ENCODE measurements at regions not wholly inside any gene's neighbourhood (a gene's known extent, or its start where the extent isn't known, plus 50 kb on each side); places are given as distances from the start of the nearest gene placed in this dataset.

DNA sequence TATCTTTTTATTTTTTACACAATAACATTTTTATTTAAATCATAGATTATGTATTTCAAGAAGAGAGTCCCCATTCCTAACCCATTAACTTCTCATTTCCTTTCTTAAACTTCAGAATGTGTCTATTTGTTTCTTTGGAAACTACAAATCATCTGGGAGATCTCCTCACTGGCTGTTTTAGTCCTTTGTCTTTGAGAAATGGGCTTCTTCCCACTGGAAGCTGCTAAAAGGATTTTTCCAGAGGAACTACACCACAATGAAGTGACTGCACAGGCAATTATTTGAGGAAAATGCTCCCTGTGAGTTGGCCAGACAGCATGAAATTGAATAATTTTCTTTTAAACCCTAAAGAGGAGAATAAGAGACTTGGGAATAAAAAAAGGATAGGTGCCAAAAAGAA, 119.1 kb downstream of the TENT5A start:
- TF ChIP-seq, protein P1, sequence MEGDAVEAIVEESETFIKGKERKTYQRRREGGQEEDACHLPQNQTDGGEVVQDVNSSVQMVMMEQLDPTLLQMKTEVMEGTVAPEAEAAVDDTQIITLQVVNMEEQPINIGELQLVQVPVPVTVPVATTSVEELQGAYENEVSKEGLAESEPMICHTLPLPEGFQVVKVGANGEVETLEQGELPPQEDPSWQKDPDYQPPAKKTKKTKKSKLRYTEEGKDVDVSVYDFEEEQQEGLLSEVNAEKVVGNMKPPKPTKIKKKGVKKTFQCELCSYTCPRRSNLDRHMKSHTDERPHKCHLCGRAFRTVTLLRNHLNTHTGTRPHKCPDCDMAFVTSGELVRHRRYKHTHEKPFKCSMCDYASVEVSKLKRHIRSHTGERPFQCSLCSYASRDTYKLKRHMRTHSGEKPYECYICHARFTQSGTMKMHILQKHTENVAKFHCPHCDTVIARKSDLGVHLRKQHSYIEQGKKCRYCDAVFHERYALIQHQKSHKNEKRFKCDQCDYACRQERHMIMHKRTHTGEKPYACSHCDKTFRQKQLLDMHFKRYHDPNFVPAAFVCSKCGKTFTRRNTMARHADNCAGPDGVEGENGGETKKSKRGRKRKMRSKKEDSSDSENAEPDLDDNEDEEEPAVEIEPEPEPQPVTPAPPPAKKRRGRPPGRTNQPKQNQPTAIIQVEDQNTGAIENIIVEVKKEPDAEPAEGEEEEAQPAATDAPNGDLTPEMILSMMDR (IDR thresholded peaks at IDR 0.05), result no peak
- TF ChIP-seq POLR2A (IDR thresholded peaks at IDR 0.05), result no peak

Data from prostate gland (tissue), 2 donors.